ENCODE measurements at regions not wholly inside any gene's neighbourhood (a gene's known extent, or its start where the extent isn't known, plus 50 kb on each side); places are given as distances from the start of the nearest gene placed in this dataset.

- no peaks in the 10 kb centered on the region for H3K4me1 ChIP-seq
- H3K36me3 ChIP-seq: no peaks in the 10 kb centered on the region
- no peaks in the 10 kb centered on the region for H3K27me3 ChIP-seq
- no peaks in the 10 kb centered on the region for H3K9me3 ChIP-seq
- peak; percentile 3 for DNase-seq
- TF ChIP-seq CTCF (IDR thresholded peaks at IDR 0.05; ENCODE audit: low read depth, low read length): no peak
- no peak overlapping the region for H3K4me3 ChIP-seq (ENCODE audit: low read depth, low read length)
Measured at GRCh38 chr16:11401161-11402050, 56.1 kb downstream of the RMI2 start.

GRCh38 chr16:11402051-11402744, 56.9 kb downstream of the RMI2 start:
- no peak overlapping the region for H3K4me3 ChIP-seq (ENCODE audit: low read depth, low read length)
- no peaks in the 10 kb centered on the region for H3K9me3 ChIP-seq
- H3K36me3 ChIP-seq: no peaks in the 10 kb centered on the region
- no peaks in the 10 kb centered on the region for H3K27me3 ChIP-seq
- H3K4me1 ChIP-seq: no peaks in the 10 kb centered on the region
- peak; percentile 11 for DNase-seq
- TF ChIP-seq CTCF (IDR thresholded peaks at IDR 0.05; ENCODE audit: low read depth, low read length): no peak

GRCh38 chr16:11402745-11403533, 57.7 kb downstream of the RMI2 start:
- Histone ChIP-seq H3K4me3 (ENCODE audit: low read depth, low read length) (no peak overlapping the region), H3K9me3 (no peaks in the 10 kb centered on the region), H3K4me1 (no peaks in the 10 kb centered on the region), H3K36me3 (no peaks in the 10 kb centered on the region), H3K27me3 (no peaks in the 10 kb centered on the region)
- DNase-seq: peak; percentile 2
- no peak for TF ChIP-seq CTCF (IDR thresholded peaks at IDR 0.05; ENCODE audit: low read depth, low read length)

GRCh38 chr16:11403534-11403795, 58.2 kb downstream of the RMI2 start:
- H3K36me3 ChIP-seq: no peaks in the 10 kb centered on the region
- H3K9me3 ChIP-seq: no peaks in the 10 kb centered on the region
- no peak for DNase-seq
- H3K27me3 ChIP-seq: no peaks in the 10 kb centered on the region
- no peak for TF ChIP-seq CTCF (IDR thresholded peaks at IDR 0.05; ENCODE audit: low read depth, low read length)
- H3K4me3 ChIP-seq (ENCODE audit: low read depth, low read length): no peak overlapping the region
- H3K4me1 ChIP-seq: no peaks in the 10 kb centered on the region

GRCh38 chr16:11403920-11404319, 58.7 kb downstream of the RMI2 start:
- no peaks in the 10 kb centered on the region for H3K4me1 ChIP-seq
- H3K36me3 ChIP-seq: no peaks in the 10 kb centered on the region
- no peak for TF ChIP-seq CTCF (IDR thresholded peaks at IDR 0.05; ENCODE audit: low read depth, low read length)
- H3K4me3 ChIP-seq (ENCODE audit: low read depth, low read length): no peak overlapping the region
- no peaks in the 10 kb centered on the region for H3K27me3 ChIP-seq
- no peaks in the 10 kb centered on the region for H3K9me3 ChIP-seq
- DNase-seq: no peak
